ENCODE measurements at regions not wholly inside any gene's neighbourhood (a gene's known extent, or its start where the extent isn't known, plus 50 kb on each side); places are given as distances from the start of the nearest gene placed in this dataset.

DNA sequence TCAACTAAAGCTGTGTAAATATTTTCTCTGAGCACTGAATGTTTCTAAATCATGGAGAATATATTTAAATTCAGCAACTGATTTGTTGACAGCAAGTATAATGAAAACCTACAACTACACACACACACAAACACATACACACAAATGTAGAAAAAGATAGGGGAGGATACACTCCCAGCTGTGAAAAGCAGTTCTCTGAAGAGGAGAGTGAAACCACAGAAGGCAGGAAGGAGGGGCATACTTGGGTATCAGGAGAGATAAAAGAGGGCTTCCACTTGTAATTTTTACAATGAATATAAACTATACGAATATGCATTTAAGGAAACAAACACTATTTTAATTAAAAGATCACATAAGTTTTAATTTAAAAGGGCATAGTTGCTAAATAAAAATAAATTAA, 227.8 kb upstream of the SLC24A2 start:
- BruUV-seq (replicated peaks): no TSS peak
- Mint-ChIP-seq H3K4me3 (ENCODE audit: low read depth, unreplicated experiment) (no peak overlapping the region), H3K27ac (ENCODE audit: unreplicated experiment) (no peak overlapping the region), H3K36me3 (ENCODE audit: insufficient read depth, unreplicated experiment) (no peaks in the 10 kb centered on the region), H3K4me1 (ENCODE audit: low read depth, unreplicated experiment) (no peaks in the 10 kb centered on the region), H3K27me3 (ENCODE audit: unreplicated experiment) (no peaks in the 10 kb centered on the region), H3K9me3 (ENCODE audit: low read depth, unreplicated experiment) (no peaks in the 10 kb centered on the region)
- CTCF ChIA-PET: no interaction called here
- no peak for TF ChIP-seq CTCF (IDR thresholded peaks at IDR 0.05; ENCODE audit: unreplicated experiment)
- no peak for DNase-seq
- intact Hi-C loops (cut with micrococcal nuclease; ENCODE audit: unreplicated experiment): no loop called here

- DNase-seq: no peak
- Mint-ChIP-seq H3K27me3 (ENCODE audit: unreplicated experiment) (no peaks in the 10 kb centered on the region), H3K4me3 (ENCODE audit: low read depth, unreplicated experiment) (no peak overlapping the region), H3K9me3 (ENCODE audit: low read depth, unreplicated experiment) (peaks cover 4% of the 10 kb centered on the region), H3K36me3 (ENCODE audit: insufficient read depth, unreplicated experiment) (no peaks in the 10 kb centered on the region), H3K27ac (ENCODE audit: unreplicated experiment) (no peak overlapping the region), H3K4me1 (ENCODE audit: low read depth, unreplicated experiment) (no peaks in the 10 kb centered on the region)
- BruUV-seq (replicated peaks): no TSS peak
- CTCF ChIA-PET: no interaction called here
- TF ChIP-seq CTCF (IDR thresholded peaks at IDR 0.05; ENCODE audit: unreplicated experiment): no peak
- intact Hi-C loops (cut with micrococcal nuclease; ENCODE audit: unreplicated experiment): no loop called here
Measured at GRCh38 chr9:20015427-20015931, 226.6 kb upstream of the SLC24A2 start.

DNA sequence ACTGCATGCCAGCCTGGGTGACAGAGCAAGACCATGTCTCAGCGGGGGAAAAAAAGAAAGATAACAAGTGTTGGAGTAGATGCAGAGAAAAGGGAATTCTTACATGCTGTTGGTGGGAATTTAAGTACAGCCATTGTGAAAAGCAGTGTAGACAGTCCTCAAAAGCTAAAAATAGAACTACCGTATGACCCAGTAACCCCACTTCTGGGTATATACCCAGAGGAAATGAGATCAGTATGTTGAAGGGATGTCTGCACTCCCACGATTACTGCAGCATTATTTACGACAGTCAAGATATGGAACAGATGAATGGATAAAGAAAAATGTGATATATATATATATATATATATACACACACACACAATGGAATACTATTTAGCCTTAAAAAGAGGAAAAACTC, 225.3 kb upstream of the SLC24A2 start:
- H3K4me1 Mint-ChIP-seq (ENCODE audit: low read depth, unreplicated experiment): no peaks in the 10 kb centered on the region
- H3K27me3 Mint-ChIP-seq (ENCODE audit: unreplicated experiment): no peaks in the 10 kb centered on the region
- H3K4me3 Mint-ChIP-seq (ENCODE audit: low read depth, unreplicated experiment): no peak overlapping the region
- no TSS peak for BruUV-seq (replicated peaks)
- TF ChIP-seq CTCF (IDR thresholded peaks at IDR 0.05; ENCODE audit: unreplicated experiment): no peak
- CTCF ChIA-PET: no interaction called here
- H3K36me3 Mint-ChIP-seq (ENCODE audit: insufficient read depth, unreplicated experiment): no peaks in the 10 kb centered on the region
- intact Hi-C loops (cut with micrococcal nuclease; ENCODE audit: unreplicated experiment): no loop called here
- no peak for DNase-seq
- H3K9me3 Mint-ChIP-seq (ENCODE audit: low read depth, unreplicated experiment): peaks cover 4% of the 10 kb centered on the region
- no peak overlapping the region for H3K27ac Mint-ChIP-seq (ENCODE audit: unreplicated experiment)

GRCh38 chr9:20012232-20012631, 223.4 kb upstream of the SLC24A2 start:
- no peak for DNase-seq
- Mint-ChIP-seq H3K9me3 (ENCODE audit: low read depth, unreplicated experiment) (peaks cover 4% of the 10 kb centered on the region), H3K4me1 (ENCODE audit: low read depth, unreplicated experiment) (no peaks in the 10 kb centered on the region), H3K4me3 (ENCODE audit: low read depth, unreplicated experiment) (no peak overlapping the region), H3K27ac (ENCODE audit: unreplicated experiment) (no peak overlapping the region), H3K27me3 (ENCODE audit: unreplicated experiment) (peaks cover 11% of the 10 kb centered on the region), H3K36me3 (ENCODE audit: insufficient read depth, unreplicated experiment) (no peaks in the 10 kb centered on the region)
- no peak for TF ChIP-seq CTCF (IDR thresholded peaks at IDR 0.05; ENCODE audit: unreplicated experiment)
- no TSS peak for BruUV-seq (replicated peaks)
- CTCF ChIA-PET: no interaction called here
- intact Hi-C loops (cut with micrococcal nuclease; ENCODE audit: unreplicated experiment): no loop called here
